NOMO-1 treated with DMSO at 0.1 percent for 48 hours (cell line): ENCODE measurements at regions not wholly inside any gene's neighbourhood (a gene's known extent, or its start where the extent isn't known, plus 50 kb on each side); places are given as distances from the start of the nearest gene placed in this dataset.

Source experiments
- DNase-seq: peaks from one replicate; lab custom pipeline; 2025; ENCODE audit not compliant: unreplicated experiment; lab: John Stamatoyannopoulos, UW

GRCh38 chr9:28163619-28164018 lies 590.3 kb upstream of the C9orf72 start:
- DNase-seq = no peak

GRCh38 chr9:28166179-28166578 lies 592.9 kb upstream of the C9orf72 start:
- DNase-seq = no peak

GRCh38 chr9:28177142-28177541 lies 603.9 kb upstream of the C9orf72 start:
- DNase-seq = no peak

- DNase-seq = no peak
Observed at GRCh38 chr9:28177925-28178324, 604.6 kb upstream of the C9orf72 start.

- no peak for DNase-seq
Observed at GRCh38 chr9:28179893-28180292, 606.6 kb upstream of the C9orf72 start.

- DNase-seq = no peak
Observed at GRCh38 chr9:28190981-28191380, 617.7 kb upstream of the C9orf72 start.

GRCh38 chr9:28197653-28198052 lies 624.4 kb upstream of the C9orf72 start:
- no peak for DNase-seq

GRCh38 chr9:28203036-28203435 lies 629.8 kb upstream of the C9orf72 start:
- no peak for DNase-seq

- no peak for DNase-seq
Observed at GRCh38 chr9:28206280-28206679, 633.0 kb upstream of the C9orf72 start.

GRCh38 chr9:28207657-28208056 lies 634.4 kb upstream of the C9orf72 start:
- no peak for DNase-seq

GRCh38 chr9:28209130-28209529 lies 635.8 kb upstream of the C9orf72 start:
- DNase-seq = no peak

- no peak for DNase-seq
Observed at GRCh38 chr9:28212979-28213378, 639.7 kb upstream of the C9orf72 start.

- DNase-seq = no peak
Observed at GRCh38 chr9:28215536-28216299, 642.4 kb upstream of the C9orf72 start.

- DNase-seq = no peak
Observed at GRCh38 chr9:28232686-28233085, 659.4 kb upstream of the C9orf72 start.

- no peak for DNase-seq
Observed at GRCh38 chr9:28234133-28234893, 661.0 kb upstream of the C9orf72 start.

- no peak for DNase-seq
Observed at GRCh38 chr9:28234894-28235277, 661.6 kb upstream of the C9orf72 start.

GRCh38 chr9:28249424-28249823 lies 676.1 kb upstream of the C9orf72 start:
- DNase-seq = no peak

- no peak for DNase-seq
Observed at GRCh38 chr9:28255174-28255573, 681.9 kb upstream of the C9orf72 start.

GRCh38 chr9:28260330-28260729 lies 687.0 kb upstream of the C9orf72 start:
- no peak for DNase-seq

- DNase-seq = no peak
Observed at GRCh38 chr9:28264368-28264767, 691.1 kb upstream of the C9orf72 start.

GRCh38 chr9:28267351-28267750 lies 694.1 kb upstream of the C9orf72 start:
- DNase-seq = no peak

- no peak for DNase-seq
Observed at GRCh38 chr9:28270156-28270555, 696.9 kb upstream of the C9orf72 start.

- DNase-seq = no peak
Observed at GRCh38 chr9:28272127-28272526, 698.8 kb upstream of the C9orf72 start.
